ENCODE measurements at regions not wholly inside any gene's neighbourhood (a gene's known extent, or its start where the extent isn't known, plus 50 kb on each side); places are given as distances from the start of the nearest gene placed in this dataset.

DNA sequence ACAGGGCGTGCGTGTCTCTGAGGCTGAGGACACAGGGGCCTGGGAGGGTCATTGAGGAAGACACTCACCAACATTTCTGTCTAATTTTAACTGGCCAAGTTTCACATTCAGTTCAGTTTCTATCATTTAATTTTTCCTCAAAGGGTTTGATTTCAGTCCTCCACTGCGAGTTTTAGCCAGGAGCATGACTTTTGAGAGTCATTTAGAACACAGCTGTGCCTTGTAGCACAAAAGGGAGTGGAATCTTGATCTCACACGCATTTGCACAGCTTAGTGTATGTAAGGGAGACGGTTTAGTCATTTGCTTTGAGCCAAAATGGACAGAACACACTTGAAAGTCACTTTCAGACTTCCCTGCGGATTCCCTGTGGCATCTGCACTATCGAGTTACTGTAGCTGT lies 1090.8 kb downstream of the BCL11B start:
- TF ChIP-seq POLR2A (IDR thresholded peaks at IDR 0.05) (no peak), POLR2AphosphoS5 (IDR thresholded peaks at IDR 0.05) (no peak)
- TF ChIP-seq, protein P1, sequence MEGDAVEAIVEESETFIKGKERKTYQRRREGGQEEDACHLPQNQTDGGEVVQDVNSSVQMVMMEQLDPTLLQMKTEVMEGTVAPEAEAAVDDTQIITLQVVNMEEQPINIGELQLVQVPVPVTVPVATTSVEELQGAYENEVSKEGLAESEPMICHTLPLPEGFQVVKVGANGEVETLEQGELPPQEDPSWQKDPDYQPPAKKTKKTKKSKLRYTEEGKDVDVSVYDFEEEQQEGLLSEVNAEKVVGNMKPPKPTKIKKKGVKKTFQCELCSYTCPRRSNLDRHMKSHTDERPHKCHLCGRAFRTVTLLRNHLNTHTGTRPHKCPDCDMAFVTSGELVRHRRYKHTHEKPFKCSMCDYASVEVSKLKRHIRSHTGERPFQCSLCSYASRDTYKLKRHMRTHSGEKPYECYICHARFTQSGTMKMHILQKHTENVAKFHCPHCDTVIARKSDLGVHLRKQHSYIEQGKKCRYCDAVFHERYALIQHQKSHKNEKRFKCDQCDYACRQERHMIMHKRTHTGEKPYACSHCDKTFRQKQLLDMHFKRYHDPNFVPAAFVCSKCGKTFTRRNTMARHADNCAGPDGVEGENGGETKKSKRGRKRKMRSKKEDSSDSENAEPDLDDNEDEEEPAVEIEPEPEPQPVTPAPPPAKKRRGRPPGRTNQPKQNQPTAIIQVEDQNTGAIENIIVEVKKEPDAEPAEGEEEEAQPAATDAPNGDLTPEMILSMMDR (IDR thresholded peaks at IDR 0.05) = no peak
